Left ventricle myocardium superior (tissue), 1 donor: ENCODE measurements at regions not wholly inside any gene's neighbourhood (a gene's known extent, or its start where the extent isn't known, plus 50 kb on each side); places are given as distances from the start of the nearest gene placed in this dataset.

ENCODE experiments used
- ATAC-seq: fragments of 200-7000 bp; cut with Tn5 transposase; one replicate; pipeline ENCODE4 v1.9.1; 2020; ENCODE audit warnings: mild to moderate bottlenecking, moderate library complexity
- DNase-seq: peaks from one replicate; pipeline ENCODE4 v3.0.0-alpha.2; 2020
- intact Hi-C: fragments of 100-400 bp; cut with micrococcal nuclease; formaldehyde crosslinking; loops from one replicate; pipeline ENCODE4 v1.11.0; 2022
- donor health status: DM: no; HTN: yes; CAD: no; lungs with severe emphysema.

DNA sequence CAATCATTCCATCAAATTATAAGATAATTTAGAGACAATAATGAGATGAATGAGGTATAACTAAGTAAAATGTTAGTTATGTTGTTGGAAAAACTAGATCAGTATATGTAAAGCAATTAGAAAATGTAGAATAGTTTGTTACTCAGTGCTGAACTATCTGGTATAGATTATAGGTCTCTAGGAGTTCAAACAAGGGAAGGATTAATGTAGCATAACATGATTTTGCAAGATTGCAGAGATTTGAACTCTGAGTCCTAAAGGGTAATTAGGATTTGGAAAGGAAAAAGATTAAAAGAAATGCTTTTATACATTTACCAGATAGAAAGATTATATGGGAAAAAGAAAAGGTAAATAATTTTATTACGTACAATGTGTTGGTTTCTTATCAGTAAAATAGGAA lies 246.3 kb downstream of the KCNC2 start:
- ATAC-seq (no peak), DNase-seq (no peak)
- intact Hi-C loops, result no loop called here

DNA sequence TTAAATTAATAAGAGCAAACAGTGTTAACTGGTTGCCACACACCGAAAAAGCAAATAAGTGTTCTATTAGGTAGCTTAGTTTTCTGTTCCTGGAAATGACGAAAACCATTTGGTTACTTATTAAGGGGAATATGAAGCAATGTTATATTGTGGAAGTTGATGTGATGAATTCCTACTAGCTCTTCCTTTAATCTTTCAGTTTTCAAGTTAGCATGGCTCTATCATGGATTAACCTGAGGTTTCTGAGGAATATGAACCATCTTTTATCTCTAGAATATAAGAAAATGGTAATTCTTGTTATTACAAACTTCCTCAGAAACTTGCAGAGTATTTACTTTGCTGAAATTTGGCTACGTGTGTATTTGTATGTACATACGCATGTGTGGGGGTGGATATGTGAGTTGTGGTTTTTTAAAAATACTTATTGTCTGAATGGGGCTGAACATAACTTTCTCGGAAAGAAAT lies 245.7 kb downstream of the KCNC2 start:
- DNase-seq, result no peak
- ATAC-seq, result no peak
- intact Hi-C loops, result no loop called here

DNA sequence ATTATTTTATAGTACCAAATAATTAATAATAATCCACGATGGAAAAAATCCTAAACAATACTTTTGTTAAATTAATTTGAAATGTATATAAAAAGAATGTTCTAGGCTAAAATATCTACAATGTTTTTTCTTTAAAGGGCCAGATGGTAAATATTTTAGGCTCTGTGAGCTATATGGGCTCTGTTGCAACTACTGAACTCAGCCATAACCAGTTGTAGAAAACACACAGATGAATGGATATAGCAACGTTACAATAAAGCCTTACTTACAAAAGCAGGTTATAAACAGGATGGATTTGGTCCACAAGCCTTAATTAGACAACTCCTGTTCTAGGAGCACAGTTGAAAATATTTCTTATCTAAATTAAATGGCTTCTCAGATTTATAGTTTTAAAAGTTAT lies 245.2 kb downstream of the KCNC2 start:
- ATAC-seq (no peak), DNase-seq (no peak)

DNA sequence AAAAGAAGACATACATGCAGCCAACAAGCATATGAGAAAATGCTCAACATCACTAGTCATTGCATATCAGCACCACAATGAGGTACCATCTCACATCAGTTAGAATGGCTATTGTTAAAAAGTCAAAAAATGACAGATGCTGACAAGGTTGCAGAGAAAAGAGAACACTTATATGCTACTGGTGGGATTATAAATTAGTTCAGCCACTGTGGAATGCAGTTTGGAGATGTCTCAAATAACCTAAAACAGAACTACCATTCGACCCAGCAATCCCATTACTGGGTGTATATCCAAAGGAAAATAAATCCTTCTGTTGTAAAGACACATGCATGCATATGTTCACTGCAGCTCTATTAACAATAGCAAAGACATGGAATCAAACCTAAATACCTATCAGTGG lies 238.4 kb downstream of the KCNC2 start:
- ATAC-seq, result no peak
- no peak for DNase-seq
- intact Hi-C loops, result no loop called here

More for the DNA sequence above, 245.2 kb downstream of the KCNC2 start:
- intact Hi-C loops, result no loop called here

DNA sequence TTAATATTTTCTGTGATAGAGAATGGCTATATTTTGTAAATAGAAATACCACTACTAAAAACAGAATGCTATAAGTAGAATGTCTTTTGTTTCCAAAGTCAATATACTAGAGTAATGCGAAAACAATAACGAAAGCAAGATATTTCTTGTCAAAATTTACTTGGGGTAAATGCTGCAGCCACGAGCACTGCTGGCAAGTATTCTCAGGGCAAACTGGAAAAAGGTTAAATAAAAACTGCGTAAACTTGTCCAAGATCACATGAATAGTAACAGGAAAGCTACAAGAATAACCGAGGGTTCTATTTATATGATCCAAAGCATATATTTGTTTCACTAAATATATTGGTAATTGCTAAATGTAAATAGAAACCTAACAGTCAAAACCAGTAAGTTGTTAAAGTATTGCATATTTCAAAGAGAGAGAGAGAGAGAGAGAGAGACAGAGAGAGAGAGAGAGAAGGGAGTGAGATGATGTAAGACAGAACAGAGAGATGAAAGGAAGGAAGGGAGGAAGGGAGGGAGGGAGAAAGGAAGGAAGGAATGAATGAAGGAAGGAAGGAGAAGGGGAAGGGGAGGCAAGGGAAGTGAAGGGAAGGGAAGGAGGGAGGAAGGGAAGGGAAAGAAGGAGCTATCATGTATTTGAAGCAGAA lies 231.7 kb downstream of the KCNC2 start:
- intact Hi-C loops, result no loop called here
- DNase-seq, result no peak
- ATAC-seq, result no peak

DNA sequence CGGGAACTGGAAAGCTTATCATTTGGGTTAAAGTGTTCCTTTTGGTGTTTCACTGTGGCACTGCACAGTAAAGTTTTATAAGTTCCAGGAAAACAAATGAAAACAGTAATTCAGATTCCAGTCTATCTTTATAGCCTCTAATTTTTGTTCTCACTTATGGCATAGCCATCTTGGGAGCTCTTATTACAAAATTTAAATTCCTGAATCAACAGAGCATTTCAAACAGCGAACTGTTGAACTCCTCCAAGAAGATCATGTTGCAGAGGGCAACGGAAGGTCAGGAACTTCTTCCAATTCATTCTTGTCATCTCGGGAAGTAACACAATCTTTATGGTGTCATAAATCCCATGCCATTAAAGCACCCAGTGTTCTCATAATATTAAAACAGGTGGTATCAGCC lies 229.1 kb downstream of the KCNC2 start:
- ATAC-seq (no peak), DNase-seq (no peak)
- intact Hi-C loops, result no loop called here

DNA sequence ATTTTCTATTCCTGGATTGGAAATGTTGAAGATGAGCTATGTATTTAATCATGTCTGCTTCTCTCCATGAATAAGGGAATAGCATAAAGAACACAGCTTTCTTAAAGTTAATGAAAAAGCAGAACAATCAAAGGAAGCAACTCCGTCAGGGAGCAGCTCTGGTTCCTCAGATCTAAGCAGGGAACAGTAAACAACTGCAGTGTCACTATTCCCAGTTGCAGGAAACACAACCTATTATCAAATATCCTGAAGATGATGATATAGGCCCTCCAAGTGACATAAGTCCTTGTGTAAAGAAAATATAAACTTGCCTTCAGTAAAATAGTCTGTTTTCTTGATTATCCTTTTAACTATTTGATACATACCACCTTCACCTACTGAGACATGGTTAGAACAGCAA lies 228.1 kb downstream of the KCNC2 start:
- intact Hi-C loops, result no loop called here
- DNase-seq, result no peak
- no peak for ATAC-seq

DNA sequence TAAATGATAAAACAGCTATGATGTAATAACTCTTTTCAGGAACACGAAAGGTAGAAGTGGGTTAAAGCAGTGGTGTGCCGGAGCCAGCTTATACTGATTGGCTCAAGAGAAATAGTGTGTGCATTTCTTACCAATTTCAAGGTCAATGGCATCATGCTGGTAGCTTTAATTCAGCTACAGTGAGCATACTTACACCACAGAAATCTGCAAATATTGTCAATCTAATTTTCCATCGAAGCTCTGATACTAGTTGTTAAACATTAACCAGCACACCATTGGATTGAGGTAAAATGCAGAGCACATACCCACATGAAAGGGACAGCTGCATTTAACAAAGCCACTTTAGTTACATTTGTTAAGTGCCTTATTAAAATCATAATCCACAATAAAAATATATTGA lies 225.7 kb downstream of the KCNC2 start:
- DNase-seq, result no peak
- intact Hi-C loops, result no loop called here
- ATAC-seq, result no peak

DNA sequence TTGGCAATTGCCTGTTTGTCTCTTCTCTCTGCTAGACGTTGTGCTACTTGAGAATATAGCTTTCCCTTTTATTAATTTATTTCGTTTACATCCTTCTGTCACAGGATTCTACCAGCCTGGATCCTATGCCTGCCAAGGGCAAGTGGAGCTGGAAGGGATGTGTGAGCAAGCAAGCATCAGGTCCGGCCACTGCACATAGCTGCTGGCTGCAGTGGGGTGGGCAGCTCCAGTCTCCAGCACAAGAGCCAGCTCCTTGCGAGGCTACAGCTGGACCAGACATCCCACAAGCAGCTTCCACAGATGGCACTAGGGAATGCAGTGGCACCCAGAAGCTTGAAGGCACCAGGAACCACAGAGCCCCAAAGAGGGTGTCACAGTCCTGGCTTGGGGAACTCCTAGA lies 225.0 kb downstream of the KCNC2 start:
- DNase-seq (no peak), ATAC-seq (no peak)
- intact Hi-C loops, result no loop called here

DNA sequence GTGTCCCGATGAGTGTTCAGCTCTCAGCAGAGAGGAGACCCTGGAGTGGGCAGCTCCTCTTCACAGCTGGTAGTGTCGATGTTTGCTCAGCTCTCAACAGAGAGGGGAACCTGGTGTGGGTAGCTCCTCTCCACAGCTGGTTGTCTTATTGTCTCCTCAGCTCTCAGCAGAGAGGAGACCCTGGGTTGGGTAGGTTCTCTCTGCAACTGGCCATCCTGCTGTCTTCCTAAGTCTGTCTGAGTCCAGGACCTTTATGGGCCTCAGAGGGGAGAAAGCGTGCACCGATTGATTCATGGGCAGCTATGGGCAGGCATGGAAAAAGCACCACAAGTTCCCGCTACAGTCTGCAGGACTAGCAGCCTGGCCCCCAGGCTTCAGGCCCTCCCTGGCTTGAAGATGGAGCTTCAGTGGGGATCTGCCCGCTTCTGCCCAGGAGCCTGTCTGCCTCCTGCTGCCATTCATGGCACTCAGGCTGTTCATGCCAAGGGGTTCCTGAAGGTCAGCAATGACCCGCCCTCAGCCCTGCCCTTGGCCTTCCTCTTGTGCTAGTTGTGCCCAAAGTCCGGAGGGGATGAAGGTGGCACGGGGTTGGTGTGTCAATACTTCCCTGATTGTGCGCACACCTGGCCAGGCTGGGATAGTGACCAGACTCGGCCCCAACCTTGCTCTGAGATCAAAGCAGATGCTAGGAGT lies 224.2 kb downstream of the KCNC2 start:
- intact Hi-C loops, result no loop called here
- no peak for ATAC-seq
- no peak for DNase-seq

DNA sequence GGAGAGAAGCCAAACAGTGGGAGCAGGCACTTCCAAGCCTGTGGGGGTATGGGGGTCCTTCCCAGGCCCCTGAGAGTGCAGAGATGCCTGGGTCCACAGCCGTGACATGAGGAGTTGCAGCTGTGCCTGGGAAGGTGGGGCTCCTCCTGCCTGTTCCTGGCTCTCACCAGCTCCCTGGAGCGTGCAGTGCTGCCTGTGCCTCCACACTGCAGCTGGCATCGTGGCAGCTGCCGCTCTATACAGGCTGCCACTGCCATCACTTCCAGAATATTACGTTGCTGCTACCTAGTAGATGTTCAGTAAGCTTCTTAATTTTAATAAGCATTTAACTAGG lies 223.7 kb downstream of the KCNC2 start:
- DNase-seq (no peak), ATAC-seq (no peak)
- intact Hi-C loops, result no loop called here

DNA sequence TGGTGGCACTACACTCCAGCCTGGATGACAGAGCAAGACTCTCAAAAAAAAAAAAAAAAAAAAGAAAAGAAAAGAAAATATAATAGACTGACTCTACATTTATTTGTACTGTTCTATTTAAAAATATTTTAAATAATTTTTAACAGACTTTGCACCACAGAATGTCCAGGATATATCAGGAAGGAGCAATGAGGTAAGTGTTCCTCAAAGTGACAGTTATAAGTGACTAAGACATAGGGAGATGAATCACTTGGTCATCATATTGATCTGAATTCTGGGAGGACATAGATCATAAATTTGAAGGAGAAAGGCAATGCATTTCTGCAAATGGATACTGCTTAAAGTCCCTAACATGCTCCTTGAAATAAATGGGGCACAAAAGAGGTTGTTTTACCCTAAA lies 221.5 kb downstream of the KCNC2 start:
- intact Hi-C loops, result no loop called here
- no peak for DNase-seq

More for the DNA sequence above, 221.5 kb downstream of the KCNC2 start:
- ATAC-seq, result no peak
